ENCODE measurements at regions not wholly inside any gene's neighbourhood (a gene's known extent, or its start where the extent isn't known, plus 50 kb on each side); places are given as distances from the start of the nearest gene placed in this dataset.

GRCh38 chr5:82537687-82538306 lies 259.6 kb upstream of the RPS23 start:
- no peak for TF ChIP-seq CTCF (IDR thresholded peaks at IDR 0.05)
- no peak for TF ChIP-seq POLR2A (IDR thresholded peaks at IDR 0.05)

Data from body of pancreas (tissue), 4 donors.